Osteoblast (primary cell): ENCODE measurements at regions not wholly inside any gene's neighbourhood (a gene's known extent, or its start where the extent isn't known, plus 50 kb on each side); places are given as distances from the start of the nearest gene placed in this dataset.

Experiments used
- DNase-seq: peaks from one replicate; pipeline ENCODE4 v3.0.0; 2011; ENCODE audit warnings: low spot score, mixed read lengths; ENCODE audit not compliant: insufficient read length; ENCODE audit errors: missing footprints
- H2AFZ ChIP-seq: 2 replicates; pipeline ENCODE4 v1.6.0; 2011; ENCODE audit warnings: mild to moderate bottlenecking, low read length
- H3K27ac ChIP-seq: 2 replicates; pipeline ENCODE4 v1.5.1; 2011; ENCODE audit warnings: mild to moderate bottlenecking, low read depth, low read length, moderate library complexity
- H3K27me3 ChIP-seq: 2 replicates; pipeline ENCODE4 v1.6.0; 2012; ENCODE audit warnings: mild to moderate bottlenecking, control low read depth, inconsistent platforms, low read length, moderate library complexity; ENCODE audit not compliant: insufficient read depth
- H3K36me3 ChIP-seq: 2 replicates; pipeline ENCODE4 v1.5.1; 2011; ENCODE audit warnings: mild to moderate bottlenecking, low read length, control low read depth, moderate library complexity; ENCODE audit not compliant: insufficient read depth
- H3K4me1 ChIP-seq: 2 replicates; pipeline ENCODE4 v1.5.1; 2011; ENCODE audit warnings: mild to moderate bottlenecking, low read length, control low read depth, moderate library complexity; ENCODE audit not compliant: insufficient read depth
- H3K4me2 ChIP-seq: 2 replicates; pipeline ENCODE4 v1.6.0; 2011; ENCODE audit warnings: mild to moderate bottlenecking, low read length; ENCODE audit not compliant: insufficient read depth
- H3K4me3 ChIP-seq: fragments of 200-600 bp; sonication (generic); 3 replicates; pipeline ENCODE4 v1.5.1; 2012; ENCODE audit warnings: mild to moderate bottlenecking, low read length, inconsistent platforms; ENCODE audit not compliant: insufficient read depth
- H3K79me2 ChIP-seq: 2 replicates; pipeline ENCODE4 v1.6.0; 2012; ENCODE audit warnings: mild to moderate bottlenecking, low read length, control low read depth, inconsistent platforms; ENCODE audit not compliant: insufficient read depth
- H3K9me3 ChIP-seq: 2 replicates; pipeline ENCODE4 v1.5.1; 2011; ENCODE audit warnings: low read depth, low read length, control low read depth
- H4K20me1 ChIP-seq: 2 replicates; pipeline ENCODE4 v1.6.0; 2012; ENCODE audit warnings: mild to moderate bottlenecking, low read length, control low read depth; ENCODE audit not compliant: insufficient read depth
- CTCF ChIP-seq: IDR thresholded peaks from 2 replicates; pipeline ENCODE4 v1.5.1; 2011; ENCODE audit warnings: mild to moderate bottlenecking, low read depth, low read length, moderate library complexity; ENCODE audit errors: extremely low read depth

- no peaks in the 10 kb centered on the region for H4K20me1 ChIP-seq
- H3K4me3 ChIP-seq = no peak overlapping the region
- H3K4me1 ChIP-seq = no peaks in the 10 kb centered on the region
- peaks cover 47% of the 10 kb centered on the region for H3K27me3 ChIP-seq
- no peaks in the 10 kb centered on the region for H3K79me2 ChIP-seq
- DNase-seq = no peak
- no peak overlapping the region for H2AFZ ChIP-seq
- no peaks in the 10 kb centered on the region for H3K36me3 ChIP-seq
- no peaks in the 10 kb centered on the region for H3K9me3 ChIP-seq
- H3K4me2 ChIP-seq = no peak overlapping the region
- H3K27ac ChIP-seq = no peak overlapping the region
- TF ChIP-seq CTCF = no peak
Measured at GRCh38 chr9:124102363-124102762, 90.8 kb downstream of the LHX2 start.

- no peak for DNase-seq
- Histone ChIP-seq H3K27me3 (peaks cover 38% of the 10 kb centered on the region), H3K79me2 (no peaks in the 10 kb centered on the region), H3K4me3 (no peak overlapping the region), H4K20me1 (peaks cover 3% of the 10 kb centered on the region), H3K27ac (no peak overlapping the region), H2AFZ (no peak overlapping the region), H3K36me3 (no peaks in the 10 kb centered on the region), H3K9me3 (no peaks in the 10 kb centered on the region), H3K4me2 (no peak overlapping the region), H3K4me1 (no peaks in the 10 kb centered on the region)
- no peak for TF ChIP-seq CTCF
Measured at GRCh38 chr9:124105266-124105665, 93.7 kb downstream of the LHX2 start.

- no peak for DNase-seq
- H3K4me3 ChIP-seq = no peak overlapping the region
- H3K9me3 ChIP-seq = no peaks in the 10 kb centered on the region
- no peak overlapping the region for H3K27ac ChIP-seq
- TF ChIP-seq CTCF = no peak
- no peaks in the 10 kb centered on the region for H3K79me2 ChIP-seq
- peaks cover 3% of the 10 kb centered on the region for H4K20me1 ChIP-seq
- H3K36me3 ChIP-seq = no peaks in the 10 kb centered on the region
- peaks cover 18% of the 10 kb centered on the region for H3K27me3 ChIP-seq
- no peak overlapping the region for H3K4me2 ChIP-seq
- no peak overlapping the region for H2AFZ ChIP-seq
- H3K4me1 ChIP-seq = no peaks in the 10 kb centered on the region
Measured at GRCh38 chr9:124108216-124108615, 96.6 kb downstream of the LHX2 start.

- Histone ChIP-seq H3K4me3 (no peak overlapping the region), H3K27ac (no peak overlapping the region), H3K36me3 (no peaks in the 10 kb centered on the region), H3K79me2 (no peaks in the 10 kb centered on the region), H3K27me3 (peaks cover 26% of the 10 kb centered on the region), H4K20me1 (peaks cover 3% of the 10 kb centered on the region), H2AFZ (no peak overlapping the region), H3K4me2 (no peak overlapping the region), H3K4me1 (no peaks in the 10 kb centered on the region), H3K9me3 (no peaks in the 10 kb centered on the region)
- peak; percentile 95 for DNase-seq
- TF ChIP-seq CTCF = no peak
Measured at GRCh38 chr9:124110307-124110915, 98.8 kb downstream of the LHX2 start.
